Muscle of leg (tissue), 3 donors: ENCODE measurements at regions not wholly inside any gene's neighbourhood (a gene's known extent, or its start where the extent isn't known, plus 50 kb on each side); places are given as distances from the start of the nearest gene placed in this dataset.
A peak's percentile ranks its signal among the peaks of the same experiment; 100 is the strongest.

ENCODE experiments used
- DNase-seq: peaks from one replicate; pipeline ENCODE4 v3.0.0; 2013
- H3K27ac ChIP-seq: one replicate; pipeline ENCODE4 v1.5.1; 2013; ENCODE audit warnings: mild to moderate bottlenecking, low read length, control low read depth
- H3K27me3 ChIP-seq: one replicate; pipeline ENCODE4 v1.6.1; 2013; ENCODE audit warnings: low read length; ENCODE audit not compliant: control insufficient read depth, insufficient read depth
- H3K36me3 ChIP-seq: one replicate; pipeline ENCODE4 v1.6.1; 2013; ENCODE audit warnings: low read length; ENCODE audit not compliant: control insufficient read depth, insufficient read depth
- H3K4me1 ChIP-seq: one replicate; pipeline ENCODE4 v1.6.1; 2013; ENCODE audit warnings: low read length; ENCODE audit not compliant: control insufficient read depth, insufficient read depth
- H3K4me3 ChIP-seq: one replicate; pipeline ENCODE4 v1.5.1; 2013; ENCODE audit warnings: low read length, control low read depth
- H3K9me3 ChIP-seq: replicated peaks from 2 replicates; pipeline ENCODE4 v1.6.1; 2013; ENCODE audit warnings: low read depth, low read length; ENCODE audit not compliant: control insufficient read depth
- WGBS: methylation state at CpG from one replicate; pipeline ENCODE4 v1.1.5; 2013; ENCODE audit warnings: missing lambda C conversion rate; ENCODE audit not compliant: insufficient coverage; 5-methylcytosine and 5-hydroxymethylcytosine counted together

GRCh38 chr11:128246364-128246801 lies 341.0 kb downstream of the ETS1 start:
- WGBS = 30% methylated on average over 3 of the region's 8 CpGs

GRCh38 chr11:128244871-128245270 lies 342.5 kb downstream of the ETS1 start:
- Histone ChIP-seq H3K27me3 (no peaks in the 10 kb centered on the region), H3K4me3 (no peak overlapping the region), H3K9me3 (no peaks in the 10 kb centered on the region), H3K27ac (no peak overlapping the region), H3K4me1 (peaks cover 3% of the 10 kb centered on the region), H3K36me3 (no peaks in the 10 kb centered on the region)
- no peak for DNase-seq
- 92% methylated on average over 3 of the region's 5 CpGs for WGBS

More at GRCh38 chr11:128246364-128246801, 341.0 kb downstream of the ETS1 start:
- DNase-seq = peak; percentile 83
- Histone ChIP-seq H3K27ac (no peak overlapping the region), H3K27me3 (no peaks in the 10 kb centered on the region), H3K9me3 (no peaks in the 10 kb centered on the region), H3K4me1 (peaks cover 3% of the 10 kb centered on the region), H3K4me3 (no peak overlapping the region), H3K36me3 (no peaks in the 10 kb centered on the region)

- Histone ChIP-seq H3K36me3 (no peaks in the 10 kb centered on the region), H3K27ac (no peak overlapping the region), H3K9me3 (no peaks in the 10 kb centered on the region), H3K4me3 (no peak overlapping the region), H3K4me1 (peaks cover 3% of the 10 kb centered on the region), H3K27me3 (no peaks in the 10 kb centered on the region)
- WGBS = no CpG with 5 or more reads among the region's 1 CpG
- no peak for DNase-seq
These were observed 344.9 kb downstream of the ETS1 start for GRCh38 chr11:128242451-128242850.

- H3K27me3 ChIP-seq = no peaks in the 10 kb centered on the region
- no peak overlapping the region for H3K27ac ChIP-seq
- no peaks in the 10 kb centered on the region for H3K36me3 ChIP-seq
- no peaks in the 10 kb centered on the region for H3K4me1 ChIP-seq
- peak; percentile 62 for DNase-seq
- no peak overlapping the region for H3K4me3 ChIP-seq
- WGBS = no CpG with 5 or more reads among the region's 6 CpGs
- H3K9me3 ChIP-seq = no peaks in the 10 kb centered on the region
These were observed 346.8 kb downstream of the ETS1 start for GRCh38 chr11:128240546-128240945.

GRCh38 chr11:128239306-128239705 lies 348.1 kb downstream of the ETS1 start:
- DNase-seq = no peak
- Histone ChIP-seq H3K4me3 (no peak overlapping the region), H3K27me3 (no peaks in the 10 kb centered on the region), H3K4me1 (no peaks in the 10 kb centered on the region), H3K36me3 (no peaks in the 10 kb centered on the region), H3K27ac (no peak overlapping the region), H3K9me3 (no peaks in the 10 kb centered on the region)
- 89% methylated on average over 1 of the region's 4 CpGs for WGBS

GRCh38 chr11:128238521-128239265 lies 348.7 kb downstream of the ETS1 start:
- no peak for DNase-seq
- no peak overlapping the region for H3K4me3 ChIP-seq
- no peaks in the 10 kb centered on the region for H3K27me3 ChIP-seq
- WGBS = no CpG with 5 or more reads among the region's 1 CpG
- no peaks in the 10 kb centered on the region for H3K4me1 ChIP-seq
- H3K9me3 ChIP-seq = no peaks in the 10 kb centered on the region
- no peaks in the 10 kb centered on the region for H3K36me3 ChIP-seq
- no peak overlapping the region for H3K27ac ChIP-seq

GRCh38 chr11:128236506-128237498 lies 350.6 kb downstream of the ETS1 start:
- no peak overlapping the region for H3K4me3 ChIP-seq
- no peaks in the 10 kb centered on the region for H3K4me1 ChIP-seq
- 91% methylated on average over 42 of the region's 49 CpGs for WGBS
- H3K27me3 ChIP-seq = no peaks in the 10 kb centered on the region
- DNase-seq = no peak
- no peaks in the 10 kb centered on the region for H3K36me3 ChIP-seq
- H3K27ac ChIP-seq = no peak overlapping the region
- H3K9me3 ChIP-seq = no peaks in the 10 kb centered on the region

GRCh38 chr11:128235958-128236357 lies 351.4 kb downstream of the ETS1 start:
- H3K4me3 ChIP-seq = no peak overlapping the region
- H3K9me3 ChIP-seq = no peaks in the 10 kb centered on the region

GRCh38 chr11:128235426-128235825 lies 351.9 kb downstream of the ETS1 start:
- peak; percentile 79 for DNase-seq
- Histone ChIP-seq H3K27me3 (no peaks in the 10 kb centered on the region), H3K4me3 (no peak overlapping the region), H3K9me3 (no peaks in the 10 kb centered on the region), H3K36me3 (no peaks in the 10 kb centered on the region), H3K4me1 (no peaks in the 10 kb centered on the region), H3K27ac (no peak overlapping the region)
- no CpG with 5 or more reads among the region's 3 CpGs for WGBS

More at GRCh38 chr11:128235958-128236357, 351.4 kb downstream of the ETS1 start:
- 28% methylated on average over 2 of the region's 4 CpGs for WGBS
- no peaks in the 10 kb centered on the region for H3K4me1 ChIP-seq
- H3K36me3 ChIP-seq = no peaks in the 10 kb centered on the region
- no peak overlapping the region for H3K27ac ChIP-seq
- DNase-seq = peak; percentile 23
- no peaks in the 10 kb centered on the region for H3K27me3 ChIP-seq

GRCh38 chr11:128234143-128234542 lies 353.2 kb downstream of the ETS1 start:
- no peak for DNase-seq
- Histone ChIP-seq H3K36me3 (no peaks in the 10 kb centered on the region), H3K27me3 (no peaks in the 10 kb centered on the region), H3K9me3 (no peaks in the 10 kb centered on the region), H3K4me1 (no peaks in the 10 kb centered on the region), H3K27ac (no peak overlapping the region), H3K4me3 (no peak overlapping the region)
- no CpG with 5 or more reads among the region's 6 CpGs for WGBS
